ENCODE measurements at regions not wholly inside any gene's neighbourhood (a gene's known extent, or its start where the extent isn't known, plus 50 kb on each side); places are given as distances from the start of the nearest gene placed in this dataset.
"Not testable (repeated sequence)": the region's sequence is repeated elsewhere in the genome, so short reads cannot be mapped to it uniquely, and the experiment has no call there.

- H3K27ac ChIP-seq (ENCODE audit: low read depth, low read length); BruUV-seq (replicated peaks); H3K9ac ChIP-seq (ENCODE audit: low read length); H3K9me3 ChIP-seq (ENCODE audit: control insufficient read depth in 1 of 2, insufficient read depth in 1 of 2, low read depth in 1 of 2, low read length in 2 of 2); ATAC-seq; H4K20me1 ChIP-seq (ENCODE audit: insufficient read depth); H2AFZ ChIP-seq (ENCODE audit: low read depth, low read length, poor library complexity, severe bottlenecking); H3K4me3 ChIP-seq (replicated peaks in 1 of 2; ENCODE audit: low read depth in 1 of 2, low read length in 2 of 2); DNase-seq (ENCODE audit: low read depth, low spot score); POLR2A ChIA-PET; CTCF ChIA-PET; RAD21 ChIA-PET (ENCODE audit: low non-redundant PET in 1 of 2, low total read pairs in 2 of 2, uncharacterized antibody in 2 of 2, unreplicated experiment in 2 of 2); H3K9me2 ChIP-seq (ENCODE audit: insufficient read depth); H3K4me1 ChIP-seq (ENCODE audit: control insufficient read depth in 1 of 2, insufficient read depth in 2 of 2, low read length in 2 of 2); H3K4me2 ChIP-seq (ENCODE audit: low read length); intact Hi-C loops (cut with micrococcal nuclease); H3K27me3 ChIP-seq (ENCODE audit: insufficient read depth, low read length); H3K79me2 ChIP-seq (ENCODE audit: insufficient read depth, low read length); H3K36me3 ChIP-seq (ENCODE audit: control insufficient read depth in 1 of 2, insufficient read depth in 2 of 2, low read length in 2 of 2): not testable (repeated sequence)
Observed at GRCh38 chr4:49519150-49520035, 533.3 kb downstream of the CWH43 start.

- RAD21 ChIA-PET (ENCODE audit: low non-redundant PET in 1 of 2, low total read pairs in 2 of 2, uncharacterized antibody in 2 of 2, unreplicated experiment in 2 of 2); POLR2A ChIA-PET; DNase-seq (ENCODE audit: low read depth, low spot score); H3K9me3 ChIP-seq (ENCODE audit: control insufficient read depth in 1 of 2, insufficient read depth in 1 of 2, low read depth in 1 of 2, low read length in 2 of 2); H3K79me2 ChIP-seq (ENCODE audit: insufficient read depth, low read length); H4K20me1 ChIP-seq (ENCODE audit: insufficient read depth); BruUV-seq (replicated peaks); CTCF ChIA-PET; H2AFZ ChIP-seq (ENCODE audit: low read depth, low read length, poor library complexity, severe bottlenecking); H3K4me1 ChIP-seq (ENCODE audit: control insufficient read depth in 1 of 2, insufficient read depth in 2 of 2, low read length in 2 of 2); H3K27ac ChIP-seq (ENCODE audit: low read depth, low read length); H3K9me2 ChIP-seq (ENCODE audit: insufficient read depth); H3K4me3 ChIP-seq (replicated peaks in 1 of 2; ENCODE audit: low read depth in 1 of 2, low read length in 2 of 2); ATAC-seq; H3K4me2 ChIP-seq (ENCODE audit: low read length); H3K27me3 ChIP-seq (ENCODE audit: insufficient read depth, low read length); intact Hi-C loops (cut with micrococcal nuclease); H3K9ac ChIP-seq (ENCODE audit: low read length); H3K36me3 ChIP-seq (ENCODE audit: control insufficient read depth in 1 of 2, insufficient read depth in 2 of 2, low read length in 2 of 2): not testable (repeated sequence)
Observed at GRCh38 chr4:49523816-49524765, 538.0 kb downstream of the CWH43 start.

- BruUV-seq (replicated peaks); RAD21 ChIA-PET (ENCODE audit: low non-redundant PET in 1 of 2, low total read pairs in 2 of 2, uncharacterized antibody in 2 of 2, unreplicated experiment in 2 of 2); ATAC-seq; H3K9me3 ChIP-seq (ENCODE audit: control insufficient read depth in 1 of 2, insufficient read depth in 1 of 2, low read depth in 1 of 2, low read length in 2 of 2); H4K20me1 ChIP-seq (ENCODE audit: insufficient read depth); H2AFZ ChIP-seq (ENCODE audit: low read depth, low read length, poor library complexity, severe bottlenecking); H3K36me3 ChIP-seq (ENCODE audit: control insufficient read depth in 1 of 2, insufficient read depth in 2 of 2, low read length in 2 of 2); POLR2A ChIA-PET; H3K4me2 ChIP-seq (ENCODE audit: low read length); H3K4me1 ChIP-seq (ENCODE audit: control insufficient read depth in 1 of 2, insufficient read depth in 2 of 2, low read length in 2 of 2); CTCF ChIA-PET; H3K27me3 ChIP-seq (ENCODE audit: insufficient read depth, low read length); H3K9me2 ChIP-seq (ENCODE audit: insufficient read depth); intact Hi-C loops (cut with micrococcal nuclease); H3K4me3 ChIP-seq (replicated peaks in 1 of 2; ENCODE audit: low read depth in 1 of 2, low read length in 2 of 2); H3K9ac ChIP-seq (ENCODE audit: low read length); H3K27ac ChIP-seq (ENCODE audit: low read depth, low read length); DNase-seq (ENCODE audit: low read depth, low spot score); H3K79me2 ChIP-seq (ENCODE audit: insufficient read depth, low read length): not testable (repeated sequence)
Observed at GRCh38 chr4:49558916-49559676, 573.0 kb downstream of the CWH43 start.

GRCh38 chr4:49560131-49560816, 574.2 kb downstream of the CWH43 start:
- POLR2A ChIA-PET; H3K36me3 ChIP-seq (ENCODE audit: control insufficient read depth in 1 of 2, insufficient read depth in 2 of 2, low read length in 2 of 2); ATAC-seq; H3K4me2 ChIP-seq (ENCODE audit: low read length); intact Hi-C loops (cut with micrococcal nuclease); H3K27ac ChIP-seq (ENCODE audit: low read depth, low read length); H3K4me3 ChIP-seq (replicated peaks in 1 of 2; ENCODE audit: low read depth in 1 of 2, low read length in 2 of 2); H3K9me3 ChIP-seq (ENCODE audit: control insufficient read depth in 1 of 2, insufficient read depth in 1 of 2, low read depth in 1 of 2, low read length in 2 of 2); BruUV-seq (replicated peaks); H3K9me2 ChIP-seq (ENCODE audit: insufficient read depth); CTCF ChIA-PET; H4K20me1 ChIP-seq (ENCODE audit: insufficient read depth); H3K4me1 ChIP-seq (ENCODE audit: control insufficient read depth in 1 of 2, insufficient read depth in 2 of 2, low read length in 2 of 2); H2AFZ ChIP-seq (ENCODE audit: low read depth, low read length, poor library complexity, severe bottlenecking); RAD21 ChIA-PET (ENCODE audit: low non-redundant PET in 1 of 2, low total read pairs in 2 of 2, uncharacterized antibody in 2 of 2, unreplicated experiment in 2 of 2); H3K27me3 ChIP-seq (ENCODE audit: insufficient read depth, low read length); H3K9ac ChIP-seq (ENCODE audit: low read length); H3K79me2 ChIP-seq (ENCODE audit: insufficient read depth, low read length); DNase-seq (ENCODE audit: low read depth, low spot score): not testable (repeated sequence)

Data from HCT116 (cell line).